OCI-LY3 (cell line): ENCODE measurements at regions not wholly inside any gene's neighbourhood (a gene's known extent, or its start where the extent isn't known, plus 50 kb on each side); places are given as distances from the start of the nearest gene placed in this dataset.

ENCODE experiments used
- H2AFZ ChIP-seq: fragments of 200-600, 300-600 bp; shearing (Covaris generic); 2 replicates; pipeline ENCODE4 v1.6.0; 2014; ENCODE audit warnings: antibody characterized with exemption, low read depth, low read length
- H3K27ac ChIP-seq: fragments of 200-600, 300-600 bp; sonication (generic); 2 replicates; pipeline ENCODE4 v1.5.1; 2014; ENCODE audit warnings: mild to moderate bottlenecking, low read length, moderate library complexity, mixed read lengths
- H3K27me3 ChIP-seq: fragments of 200-600, 300-600 bp; sonication (generic); 2 replicates; pipeline ENCODE4 v1.6.1; 2014; ENCODE audit warnings: low read depth, low read length, mixed read lengths
- H3K36me3 ChIP-seq: fragments of 200-600, 300-600 bp; sonication (generic); replicated peaks from 2 replicates; pipeline ENCODE3; 2014; ENCODE audit warnings: low read depth, low read length, mixed read lengths
- H3K4me1 ChIP-seq: fragments of 300-600, 200-600 bp; sonication (generic); 2 replicates; pipeline ENCODE4 v1.6.1; 2014; ENCODE audit warnings: low read length, mixed read lengths
- H3K4me2 ChIP-seq: fragments of 200-600, 300-600 bp; sonication (generic); 2 replicates; pipeline ENCODE4 v1.6.1; 2014; ENCODE audit warnings: low read length, mixed read lengths
- H3K4me3 ChIP-seq: fragments of 300-600, 200-600 bp; sonication (generic); 2 replicates; pipeline ENCODE4 v1.5.1; 2014; ENCODE audit warnings: antibody characterized with exemption, mild to moderate bottlenecking, low read length, moderate library complexity
- H3K79me2 ChIP-seq: fragments of 300-600, 200-600 bp; shearing (Covaris generic); 2 replicates; pipeline ENCODE4 v1.6.1; 2014; ENCODE audit warnings: mild to moderate bottlenecking, low read length, mixed read lengths
- H3K9ac ChIP-seq: fragments of 300-600, 200-600 bp; shearing (Covaris generic); 2 replicates; pipeline ENCODE4 v1.6.0; 2014; ENCODE audit warnings: mild to moderate bottlenecking, low read length, moderate library complexity
- H3K9me3 ChIP-seq: fragments of 200-600, 300-600 bp; shearing (Covaris generic); 2 replicates; pipeline ENCODE4 v1.6.1; 2014; ENCODE audit warnings: low read length, mixed read lengths; ENCODE audit not compliant: insufficient read depth
- H4K20me1 ChIP-seq: fragments of 200-600, 300-600 bp; sonication (generic); 2 replicates; pipeline ENCODE4 v1.6.1; 2016; ENCODE audit warnings: low read length, mixed read lengths; ENCODE audit not compliant: insufficient read depth
- EZH2phosphoT487 ChIP-seq: fragments of 200-600 bp; shearing (Covaris generic); IDR thresholded peaks from 2 replicates; pipeline ENCODE4 v1.6.1; 2018; ENCODE audit warnings: antibody characterized with exemption, mixed run types, low read depth
- TF ChIP-seq, protein P1 (sequence below): fragments of 200-600, 300-600 bp; sonication (generic); IDR thresholded peaks from 2 replicates; pipeline ENCODE4 v1.5.1; 2014; ENCODE audit warnings: antibody characterized with exemption, low read length, low read depth

DNA sequence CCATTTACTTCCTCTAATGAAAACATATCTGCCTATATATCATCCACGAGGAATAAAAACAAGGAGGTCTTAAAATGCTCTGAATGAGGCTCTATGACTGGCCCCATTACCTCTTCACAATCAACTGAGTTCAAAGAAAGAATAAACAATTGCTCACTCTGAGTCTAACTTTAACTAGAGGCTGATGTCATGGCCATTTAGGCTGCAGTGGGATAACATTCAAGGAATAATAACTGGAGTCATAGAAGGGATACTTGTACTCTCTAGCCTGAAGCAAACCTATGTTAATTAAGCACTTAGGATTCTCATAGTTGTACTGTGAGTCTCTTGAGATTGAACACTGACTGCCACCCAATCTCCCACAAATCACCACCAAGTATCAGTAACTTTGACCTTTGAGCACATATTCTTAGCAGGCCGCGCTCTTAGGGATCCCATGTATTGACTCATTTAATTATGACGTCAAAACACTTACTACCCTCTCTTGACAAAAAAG, 70.2 kb downstream of the PERP start:
- Histone ChIP-seq H3K27ac (no peak overlapping the region), H3K36me3 (no peaks in the 10 kb centered on the region), H3K4me3 (no peak overlapping the region), H3K79me2 (no peaks in the 10 kb centered on the region), H4K20me1 (no peaks in the 10 kb centered on the region), H2AFZ (no peak overlapping the region), H3K4me2 (no peak overlapping the region), H3K27me3 (no peaks in the 10 kb centered on the region), H3K4me1 (no peaks in the 10 kb centered on the region), H3K9ac (no peak overlapping the region), H3K9me3 (no peaks in the 10 kb centered on the region)
- TF ChIP-seq, protein P1, sequence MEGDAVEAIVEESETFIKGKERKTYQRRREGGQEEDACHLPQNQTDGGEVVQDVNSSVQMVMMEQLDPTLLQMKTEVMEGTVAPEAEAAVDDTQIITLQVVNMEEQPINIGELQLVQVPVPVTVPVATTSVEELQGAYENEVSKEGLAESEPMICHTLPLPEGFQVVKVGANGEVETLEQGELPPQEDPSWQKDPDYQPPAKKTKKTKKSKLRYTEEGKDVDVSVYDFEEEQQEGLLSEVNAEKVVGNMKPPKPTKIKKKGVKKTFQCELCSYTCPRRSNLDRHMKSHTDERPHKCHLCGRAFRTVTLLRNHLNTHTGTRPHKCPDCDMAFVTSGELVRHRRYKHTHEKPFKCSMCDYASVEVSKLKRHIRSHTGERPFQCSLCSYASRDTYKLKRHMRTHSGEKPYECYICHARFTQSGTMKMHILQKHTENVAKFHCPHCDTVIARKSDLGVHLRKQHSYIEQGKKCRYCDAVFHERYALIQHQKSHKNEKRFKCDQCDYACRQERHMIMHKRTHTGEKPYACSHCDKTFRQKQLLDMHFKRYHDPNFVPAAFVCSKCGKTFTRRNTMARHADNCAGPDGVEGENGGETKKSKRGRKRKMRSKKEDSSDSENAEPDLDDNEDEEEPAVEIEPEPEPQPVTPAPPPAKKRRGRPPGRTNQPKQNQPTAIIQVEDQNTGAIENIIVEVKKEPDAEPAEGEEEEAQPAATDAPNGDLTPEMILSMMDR: no peak
- TF ChIP-seq EZH2phosphoT487: no peak

DNA sequence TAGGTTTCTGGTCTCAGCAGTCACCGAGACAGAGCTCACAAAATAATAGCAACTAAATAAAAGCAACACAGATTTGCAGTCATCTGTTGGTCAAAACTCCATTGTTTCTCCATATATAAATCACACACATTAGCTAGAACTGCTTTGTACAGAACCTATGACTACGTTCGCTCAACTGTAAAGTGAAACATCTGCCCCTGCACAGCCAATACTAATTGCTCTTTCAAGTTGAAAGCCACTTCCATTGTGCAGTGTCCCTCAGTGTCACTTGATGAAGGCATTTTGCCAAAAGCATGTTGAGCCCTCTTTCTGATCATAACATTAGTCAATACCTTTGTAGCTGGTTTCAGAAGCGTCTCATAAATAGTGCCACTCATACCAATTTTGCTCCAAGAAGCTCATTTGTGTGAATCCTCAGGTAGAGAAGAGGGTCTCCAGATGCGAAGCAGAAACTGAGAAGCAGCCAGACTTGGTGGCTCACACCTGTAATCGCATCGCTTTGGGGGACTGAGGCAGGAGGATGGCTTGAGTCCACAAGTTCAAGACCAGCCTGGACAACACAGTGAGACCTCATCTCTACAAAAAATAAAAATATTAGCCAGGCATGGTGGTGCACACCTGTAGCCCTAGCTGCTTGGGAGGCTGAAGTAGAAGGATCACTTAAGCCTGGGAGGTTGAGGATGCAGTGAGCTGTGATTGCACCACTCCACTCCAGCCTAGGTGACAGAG, 68.9 kb downstream of the PERP start:
- no peaks in the 10 kb centered on the region for H3K9me3 ChIP-seq
- H3K27ac ChIP-seq: no peak overlapping the region
- H4K20me1 ChIP-seq: no peaks in the 10 kb centered on the region
- H3K36me3 ChIP-seq: no peaks in the 10 kb centered on the region
- no peaks in the 10 kb centered on the region for H3K79me2 ChIP-seq
- no peak overlapping the region for H3K4me2 ChIP-seq
- no peak overlapping the region for H3K4me3 ChIP-seq
- no peaks in the 10 kb centered on the region for H3K4me1 ChIP-seq
- H3K27me3 ChIP-seq: no peaks in the 10 kb centered on the region
- no peak overlapping the region for H3K9ac ChIP-seq
- no peak for TF ChIP-seq EZH2phosphoT487
- TF ChIP-seq, protein P1: no peak
- H2AFZ ChIP-seq: no peak overlapping the region
